Keratinocyte (primary cell): ENCODE measurements at regions not wholly inside any gene's neighbourhood (a gene's known extent, or its start where the extent isn't known, plus 50 kb on each side); places are given as distances from the start of the nearest gene placed in this dataset.

ENCODE experiments used
- DNase-seq: peaks from one replicate; pipeline ENCODE4 v3.0.0-alpha.2; 2011; ENCODE audit warnings: low read depth, missing footprints, low spot score
- FAIRE-seq: peaks from 2 replicates; lab custom pipeline; 2011; peaks lifted over from hg19 to GRCh38; lab: Jason Lieb, UNC
- H2AFZ ChIP-seq: 2 replicates; pipeline ENCODE4 v1.6.0; 2012; ENCODE audit warnings: low read length, control low read depth, inconsistent platforms; ENCODE audit not compliant: control insufficient read depth
- H3K27ac ChIP-seq: 2 replicates; pipeline ENCODE4 v1.5.1; 2011; ENCODE audit warnings: low read length; ENCODE audit not compliant: control insufficient read depth, insufficient read depth
- H3K27me3 ChIP-seq: 3 replicates; pipeline ENCODE4 v1.6.0; 2011; ENCODE audit warnings: low read length; ENCODE audit not compliant: control insufficient read depth, insufficient read depth; ENCODE audit errors: extremely low read depth
- H3K36me3 ChIP-seq, 2 experiments: 2 replicates in 1 of 2; 3 replicates in 1 of 2; pipeline ENCODE4 v1.5.1; 2011; ENCODE audit warnings: low read length in 2 of 2, mild to moderate bottlenecking in 1 of 2; ENCODE audit not compliant: control insufficient read depth in 2 of 2, insufficient read depth in 2 of 2; ENCODE audit errors: extremely low read depth in 1 of 2
- H3K4me1 ChIP-seq: 3 replicates; pipeline ENCODE4 v1.5.1; 2011; ENCODE audit warnings: low read length; ENCODE audit not compliant: control insufficient read depth, insufficient read depth; ENCODE audit errors: extremely low read depth
- H3K4me2 ChIP-seq: 3 replicates; pipeline ENCODE4 v1.6.0; 2011; ENCODE audit warnings: low read depth, low read length; ENCODE audit not compliant: control insufficient read depth, insufficient read depth; ENCODE audit errors: extremely low read depth
- H3K4me3 ChIP-seq, 3 experiments: fragments of 200-600 bp in 1 of 3; sonication (generic) in 1 of 3; 2 replicates in 2 of 3; 3 replicates in 1 of 3; pipeline ENCODE4 v1.5.1; 2011 to 2016; ENCODE audit warnings: low read length in 3 of 3, mild to moderate bottlenecking in 3 of 3, control low read depth in 2 of 3, inconsistent platforms in 1 of 3, low read depth in 1 of 3, mixed read lengths in 1 of 3, mixed run types in 1 of 3, moderate library complexity in 1 of 3; ENCODE audit not compliant: control insufficient read depth in 2 of 3, insufficient read depth in 2 of 3; ENCODE audit errors: extremely low read depth in 1 of 3
- H3K79me2 ChIP-seq: 2 replicates; pipeline ENCODE4 v1.6.0; 2012; ENCODE audit warnings: low read length; ENCODE audit not compliant: control insufficient read depth, insufficient read depth
- H3K9ac ChIP-seq: 3 replicates; pipeline ENCODE4 v1.6.0; 2011; ENCODE audit warnings: low read length; ENCODE audit not compliant: control insufficient read depth, insufficient read depth; ENCODE audit errors: extremely low read depth
- H3K9me1 ChIP-seq: 3 replicates; pipeline ENCODE4 v1.6.0; 2011; ENCODE audit warnings: low read length; ENCODE audit not compliant: control insufficient read depth, insufficient read depth; ENCODE audit errors: extremely low read depth
- H3K9me3 ChIP-seq: 2 replicates; pipeline ENCODE4 v1.5.1; 2012; ENCODE audit warnings: low read depth, low read length; ENCODE audit not compliant: control insufficient read depth
- H4K20me1 ChIP-seq: 3 replicates; pipeline ENCODE4 v1.6.0; 2011; ENCODE audit warnings: low read length; ENCODE audit not compliant: control insufficient read depth, insufficient read depth; ENCODE audit errors: extremely low read depth
- EZH2 ChIP-seq: IDR thresholded peaks from one replicate; pipeline ENCODE4 v1.6.1; 2012; ENCODE audit warnings: inconsistent platforms, mild to moderate bottlenecking, low read length, moderate library complexity
- dilution Hi-C: fragments of 300-500 bp; cut with MboI; formaldehyde crosslinking; loops from one replicate; pipeline ENCODE4 v1.7.0; 2020; ENCODE audit warnings: low sequenced_read_pairs; ENCODE audit not compliant: extremely low pct_ligation_motif_present
- TF ChIP-seq, protein P1 (sequence below), 3 experiments: IDR thresholded peaks in 1 of 3; conservative IDR thresholded peaks in 1 of 3; optimal IDR thresholded peaks in 1 of 3; 2 replicates in 2 of 3; 3 replicates in 1 of 3; pipeline versions ENCODE3 to v1.5.1; 2011; ENCODE audit warnings: low read length in 3 of 3, mild to moderate bottlenecking in 3 of 3, moderate library complexity in 2 of 3, control low read depth in 1 of 3, inconsistent platforms in 1 of 3; ENCODE audit not compliant: insufficient read depth in 2 of 3; ENCODE audit errors: extremely low read depth in 1 of 3

DNA sequence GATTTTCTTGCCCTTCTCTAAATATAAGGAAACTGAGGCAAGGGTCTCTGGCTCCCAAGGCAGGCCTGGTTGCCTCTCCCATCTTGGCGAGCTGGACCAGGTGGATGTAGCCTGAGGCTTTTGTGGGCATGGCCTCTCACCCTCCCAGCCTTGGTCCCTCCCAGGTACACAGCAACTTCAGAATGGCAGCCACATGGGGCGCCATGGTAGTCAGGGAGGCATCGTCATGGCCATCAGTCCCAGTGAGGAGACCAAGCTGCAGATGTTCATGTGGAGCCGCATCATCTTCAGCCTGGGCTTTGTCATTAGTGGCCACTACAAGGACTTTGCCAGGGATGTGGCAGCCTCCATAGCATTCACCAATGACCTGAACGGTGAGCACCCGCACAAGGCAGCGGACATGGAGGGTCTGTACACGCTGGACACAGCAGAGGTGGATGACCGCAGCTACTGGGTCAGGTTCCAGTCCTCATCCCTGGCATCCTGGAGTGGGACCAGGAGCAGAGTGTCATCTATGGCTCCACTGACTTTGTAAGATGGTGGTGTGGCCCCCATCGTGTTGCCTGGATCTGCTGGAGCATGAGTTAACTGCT, 165.8 kb upstream of the ZNF267 start:
- TF ChIP-seq, protein P1, sequence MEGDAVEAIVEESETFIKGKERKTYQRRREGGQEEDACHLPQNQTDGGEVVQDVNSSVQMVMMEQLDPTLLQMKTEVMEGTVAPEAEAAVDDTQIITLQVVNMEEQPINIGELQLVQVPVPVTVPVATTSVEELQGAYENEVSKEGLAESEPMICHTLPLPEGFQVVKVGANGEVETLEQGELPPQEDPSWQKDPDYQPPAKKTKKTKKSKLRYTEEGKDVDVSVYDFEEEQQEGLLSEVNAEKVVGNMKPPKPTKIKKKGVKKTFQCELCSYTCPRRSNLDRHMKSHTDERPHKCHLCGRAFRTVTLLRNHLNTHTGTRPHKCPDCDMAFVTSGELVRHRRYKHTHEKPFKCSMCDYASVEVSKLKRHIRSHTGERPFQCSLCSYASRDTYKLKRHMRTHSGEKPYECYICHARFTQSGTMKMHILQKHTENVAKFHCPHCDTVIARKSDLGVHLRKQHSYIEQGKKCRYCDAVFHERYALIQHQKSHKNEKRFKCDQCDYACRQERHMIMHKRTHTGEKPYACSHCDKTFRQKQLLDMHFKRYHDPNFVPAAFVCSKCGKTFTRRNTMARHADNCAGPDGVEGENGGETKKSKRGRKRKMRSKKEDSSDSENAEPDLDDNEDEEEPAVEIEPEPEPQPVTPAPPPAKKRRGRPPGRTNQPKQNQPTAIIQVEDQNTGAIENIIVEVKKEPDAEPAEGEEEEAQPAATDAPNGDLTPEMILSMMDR (optimal IDR thresholded peaks at IDR 0.05 in 1 of 3, IDR thresholded peaks at IDR 0.05 in 1 of 3, conservative IDR thresholded peaks at IDR 0.05 in 1 of 3; ENCODE audit: extremely low read depth in 1 of 3, insufficient read depth in 2 of 3, low read length in 3 of 3) = no peak
- no peak for TF ChIP-seq EZH2
- no peaks in the 10 kb centered on the region for H3K9me3 ChIP-seq
- DNase-seq = no peak
- no peak overlapping the region for H2AFZ ChIP-seq
- H3K79me2 ChIP-seq = peaks cover 4% of the 10 kb centered on the region
- FAIRE-seq = no peak
- no peaks in the 10 kb centered on the region for H3K4me1 ChIP-seq
- H3K9ac ChIP-seq = no peak overlapping the region
- H4K20me1 ChIP-seq = no peaks in the 10 kb centered on the region
- H3K27ac ChIP-seq = no peak overlapping the region
- no peak overlapping the region for H3K4me2 ChIP-seq
- dilution Hi-C loops = no loop called here
- H3K36me3 ChIP-seq = peaks cover 52% of the 10 kb centered on the region in 2 experiments
- no peak overlapping the region for H3K4me3 ChIP-seq
- no peaks in the 10 kb centered on the region for H3K27me3 ChIP-seq
- peaks cover 4% of the 10 kb centered on the region for H3K9me1 ChIP-seq

DNA sequence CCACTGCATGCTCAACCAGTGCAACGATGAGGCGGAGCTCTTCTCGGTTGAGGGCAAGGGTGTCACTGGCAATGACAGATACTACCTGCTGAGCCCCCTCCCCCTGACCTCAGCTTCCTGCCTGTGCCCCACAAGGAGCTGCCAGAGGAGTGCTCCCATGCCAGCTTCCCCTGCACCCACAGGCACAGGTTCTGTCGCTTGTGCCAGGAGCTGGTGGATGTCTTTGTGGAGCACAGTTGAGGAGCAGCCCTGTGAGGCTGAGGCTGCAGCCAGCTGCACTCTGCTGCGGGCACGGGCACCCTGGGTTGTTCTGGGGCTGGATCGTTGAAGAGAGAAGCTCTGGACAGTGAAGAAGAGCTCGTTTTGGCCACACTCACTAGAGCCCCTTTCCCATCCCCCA, 165.3 kb upstream of the ZNF267 start:
- DNase-seq (no peak), FAIRE-seq (no peak)
- Histone ChIP-seq H3K4me2 (no peak overlapping the region), H3K9me1 (peaks cover 2% of the 10 kb centered on the region), H3K27me3 (no peaks in the 10 kb centered on the region), H3K9ac (no peak overlapping the region), H3K9me3 (no peaks in the 10 kb centered on the region), H3K27ac (no peak overlapping the region), H2AFZ (no peak overlapping the region), H4K20me1 (no peaks in the 10 kb centered on the region), H3K36me3 (peaks cover 47 to 48% of the 10 kb centered on the region in 2 experiments), H3K79me2 (no peaks in the 10 kb centered on the region), H3K4me3 (no peak overlapping the region), H3K4me1 (no peaks in the 10 kb centered on the region)
- dilution Hi-C loops = no loop called here
- TF ChIP-seq, protein P1 (optimal IDR thresholded peaks at IDR 0.05 in 1 of 3, IDR thresholded peaks at IDR 0.05 in 1 of 3, conservative IDR thresholded peaks at IDR 0.05 in 1 of 3; ENCODE audit: extremely low read depth in 1 of 3, insufficient read depth in 2 of 3, low read length in 3 of 3) = no peak
- no peak for TF ChIP-seq EZH2
